ENCODE measurements at regions not wholly inside any gene's neighbourhood (a gene's known extent, or its start where the extent isn't known, plus 50 kb on each side); places are given as distances from the start of the nearest gene placed in this dataset.

GRCh38 chr2:241947004-241947350 lies 77.4 kb downstream of the RTP5 start:
- no peak for DNase-seq (ENCODE audit: low read depth)
- Histone ChIP-seq H3K36me3 (ENCODE audit: control insufficient read depth, insufficient read depth, low read length) (no peaks in the 10 kb centered on the region), H3K4me3 (ENCODE audit: low read depth, low read length) (no peak overlapping the region), H3K27me3 (ENCODE audit: control insufficient read depth, insufficient read depth, low read length) (peaks cover under 1% of the 10 kb centered on the region; the same call in 1 of the 2 replicates)
- no peak for TF ChIP-seq CTCF (IDR thresholded peaks at IDR 0.05; ENCODE audit: insufficient read depth, low read depth, low read length)
- POLR2A ChIA-PET = no interaction called here
- CTCF ChIA-PET = interaction anchor here (0.7 kb wide), 1 partner anchor 15 kb away, joined by 3 read pairs; no protein-coding TSS in a partner anchor

- H3K36me3 ChIP-seq (ENCODE audit: control insufficient read depth, insufficient read depth, low read length) = no peaks in the 10 kb centered on the region
- CTCF ChIA-PET = interaction anchor here (0.7 kb wide), 1 partner anchor 14 kb away, joined by 3 read pairs; no protein-coding TSS in a partner anchor
- POLR2A ChIA-PET = no interaction called here
- DNase-seq (ENCODE audit: low read depth) = no peak
- no peak for TF ChIP-seq CTCF (IDR thresholded peaks at IDR 0.05; ENCODE audit: insufficient read depth, low read depth, low read length)
- no peak overlapping the region for H3K4me3 ChIP-seq (ENCODE audit: low read depth, low read length)
- H3K27me3 ChIP-seq (ENCODE audit: control insufficient read depth, insufficient read depth, low read length) = peaks cover 2% of the 10 kb centered on the region; the same call in 1 of the 2 replicates
These were observed 77.9 kb downstream of the RTP5 start for GRCh38 chr2:241947401-241947800.

GRCh38 chr2:241947876-241948275 lies 78.3 kb downstream of the RTP5 start:
- Histone ChIP-seq H3K4me3 (ENCODE audit: low read depth, low read length) (no peak overlapping the region), H3K36me3 (ENCODE audit: control insufficient read depth, insufficient read depth, low read length) (no peaks in the 10 kb centered on the region), H3K27me3 (ENCODE audit: control insufficient read depth, insufficient read depth, low read length) (peaks cover 2% of the 10 kb centered on the region; the same call in 1 of the 2 replicates)
- ChIA-PET CTCF (interaction anchor here (0.7 kb wide), 1 partner anchor 14 kb away, joined by 3 read pairs; no protein-coding TSS in a partner anchor), POLR2A (no interaction called here)
- DNase-seq (ENCODE audit: low read depth) = no peak
- TF ChIP-seq CTCF (IDR thresholded peaks at IDR 0.05; ENCODE audit: insufficient read depth, low read depth, low read length) = no peak

- Histone ChIP-seq H3K4me3 (ENCODE audit: low read depth, low read length) (no peak overlapping the region), H3K27me3 (ENCODE audit: control insufficient read depth, insufficient read depth, low read length) (peaks cover 2% of the 10 kb centered on the region; the same call in 1 of the 2 replicates), H3K36me3 (ENCODE audit: control insufficient read depth, insufficient read depth, low read length) (no peaks in the 10 kb centered on the region)
- CTCF ChIA-PET = no interaction called here
- no peak for TF ChIP-seq CTCF (IDR thresholded peaks at IDR 0.05; ENCODE audit: insufficient read depth, low read depth, low read length)
- DNase-seq (ENCODE audit: low read depth) = no peak
- POLR2A ChIA-PET = no interaction called here
These were observed 78.9 kb downstream of the RTP5 start for GRCh38 chr2:241948299-241948897.

GRCh38 chr2:241948901-241949735 lies 79.6 kb downstream of the RTP5 start:
- CTCF ChIA-PET = no interaction called here
- no peak for TF ChIP-seq CTCF (IDR thresholded peaks at IDR 0.05; ENCODE audit: insufficient read depth, low read depth, low read length)
- no peaks in the 10 kb centered on the region for H3K36me3 ChIP-seq (ENCODE audit: control insufficient read depth, insufficient read depth, low read length)
- H3K27me3 ChIP-seq (ENCODE audit: control insufficient read depth, insufficient read depth, low read length) = peaks cover 2% of the 10 kb centered on the region; the same call in 1 of the 2 replicates
- no peak overlapping the region for H3K4me3 ChIP-seq (ENCODE audit: low read depth, low read length)
- no peak for DNase-seq (ENCODE audit: low read depth)
- POLR2A ChIA-PET = no interaction called here

Measured in BJ (cell line).